OCI-LY1 (cell line): ENCODE measurements at regions not wholly inside any gene's neighbourhood (a gene's known extent, or its start where the extent isn't known, plus 50 kb on each side); places are given as distances from the start of the nearest gene placed in this dataset.

Source experiments
- EZH2 ChIP-seq: fragments of 200-600 bp; sonication (generic), shearing (Covaris generic); IDR thresholded peaks from 2 replicates; pipeline ENCODE4 v1.8.0; 2017; ENCODE audit warnings: borderline replicate concordance, mixed run types, mild to moderate bottlenecking, antibody characterized with exemption, low read length, moderate library complexity, mixed read lengths
- TF ChIP-seq, protein P1 (sequence below): fragments of 200-600 bp; sonication (generic), shearing (Covaris generic); IDR thresholded peaks from 2 replicates; pipeline ENCODE4 v1.5.1; 2017; ENCODE audit warnings: mild to moderate bottlenecking, antibody characterized with exemption, low read length, moderate library complexity, mixed read lengths

DNA sequence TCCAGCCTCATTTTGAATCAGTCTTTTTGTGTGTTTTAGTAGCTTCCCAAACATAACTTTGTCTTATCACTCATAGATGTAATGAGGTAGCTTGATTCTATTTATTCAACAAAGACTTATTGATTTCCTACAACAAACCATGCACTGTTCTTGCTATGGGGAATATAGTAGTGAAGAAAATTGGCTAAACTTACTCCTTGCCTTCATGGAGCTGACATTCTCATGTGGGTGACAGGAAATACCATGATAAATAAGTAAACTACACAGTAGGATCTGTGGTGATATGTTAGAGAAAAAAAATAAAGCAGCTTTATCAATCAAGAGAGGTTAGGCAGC lies 255.7 kb upstream of the TNC start:
- TF ChIP-seq, protein P1, sequence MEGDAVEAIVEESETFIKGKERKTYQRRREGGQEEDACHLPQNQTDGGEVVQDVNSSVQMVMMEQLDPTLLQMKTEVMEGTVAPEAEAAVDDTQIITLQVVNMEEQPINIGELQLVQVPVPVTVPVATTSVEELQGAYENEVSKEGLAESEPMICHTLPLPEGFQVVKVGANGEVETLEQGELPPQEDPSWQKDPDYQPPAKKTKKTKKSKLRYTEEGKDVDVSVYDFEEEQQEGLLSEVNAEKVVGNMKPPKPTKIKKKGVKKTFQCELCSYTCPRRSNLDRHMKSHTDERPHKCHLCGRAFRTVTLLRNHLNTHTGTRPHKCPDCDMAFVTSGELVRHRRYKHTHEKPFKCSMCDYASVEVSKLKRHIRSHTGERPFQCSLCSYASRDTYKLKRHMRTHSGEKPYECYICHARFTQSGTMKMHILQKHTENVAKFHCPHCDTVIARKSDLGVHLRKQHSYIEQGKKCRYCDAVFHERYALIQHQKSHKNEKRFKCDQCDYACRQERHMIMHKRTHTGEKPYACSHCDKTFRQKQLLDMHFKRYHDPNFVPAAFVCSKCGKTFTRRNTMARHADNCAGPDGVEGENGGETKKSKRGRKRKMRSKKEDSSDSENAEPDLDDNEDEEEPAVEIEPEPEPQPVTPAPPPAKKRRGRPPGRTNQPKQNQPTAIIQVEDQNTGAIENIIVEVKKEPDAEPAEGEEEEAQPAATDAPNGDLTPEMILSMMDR, result no peak
- TF ChIP-seq EZH2, result no peak
